AG20443 (cell line): ENCODE measurements at regions not wholly inside any gene's neighbourhood (a gene's known extent, or its start where the extent isn't known, plus 50 kb on each side); places are given as distances from the start of the nearest gene placed in this dataset.
"Not testable (repeated sequence)": the region's sequence is repeated elsewhere in the genome, so short reads cannot be mapped to it uniquely, and the experiment has no call there.

Source experiments
- DNase-seq: peaks from one replicate; pipeline ENCODE4 v3.0.0; 2012; ENCODE audit warnings: low spot score, mixed read lengths

- no peak for DNase-seq
Observed at GRCh38 chr7:119945822-119946221, 327.2 kb upstream of the KCND2 start.

- no peak for DNase-seq
Observed at GRCh38 chr7:119949053-119949452, 323.9 kb upstream of the KCND2 start.

DNA sequence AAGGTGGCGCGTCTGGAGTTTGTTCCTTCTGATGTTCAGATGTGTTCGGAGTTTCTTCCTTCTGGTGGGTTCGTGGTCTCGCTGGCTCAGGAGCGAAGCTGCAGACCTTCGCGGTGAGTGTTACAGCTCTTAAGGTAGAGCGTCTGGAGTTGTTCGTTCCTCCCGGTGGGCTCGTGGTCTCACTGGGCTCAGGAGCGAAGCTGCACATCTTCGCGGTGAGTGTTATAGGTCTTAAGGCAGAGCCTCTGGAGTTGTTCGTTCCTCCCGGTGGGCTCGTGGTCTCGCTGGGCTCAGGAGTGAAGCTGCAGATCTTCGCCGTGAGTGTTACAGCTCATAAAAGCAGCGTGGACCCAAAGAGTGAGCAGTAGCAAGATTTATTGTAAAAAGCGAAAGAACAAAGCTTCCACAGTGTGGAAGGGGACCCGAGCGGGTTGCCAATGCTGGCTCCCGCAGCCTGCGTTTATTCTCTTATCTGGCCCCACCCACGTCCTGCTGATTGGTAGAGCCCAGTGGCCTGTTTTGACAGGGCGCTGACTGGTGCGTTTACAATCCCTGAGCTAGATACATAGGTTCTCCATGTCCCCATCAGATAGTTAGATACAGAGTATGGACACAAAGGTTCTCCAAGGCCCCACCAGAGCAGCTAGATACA is 322.5 kb upstream of the KCND2 start:
- DNase-seq = not testable (repeated sequence)

- not testable (repeated sequence) for DNase-seq
Observed at GRCh38 chr7:119951614-119952013, 321.4 kb upstream of the KCND2 start.

DNA sequence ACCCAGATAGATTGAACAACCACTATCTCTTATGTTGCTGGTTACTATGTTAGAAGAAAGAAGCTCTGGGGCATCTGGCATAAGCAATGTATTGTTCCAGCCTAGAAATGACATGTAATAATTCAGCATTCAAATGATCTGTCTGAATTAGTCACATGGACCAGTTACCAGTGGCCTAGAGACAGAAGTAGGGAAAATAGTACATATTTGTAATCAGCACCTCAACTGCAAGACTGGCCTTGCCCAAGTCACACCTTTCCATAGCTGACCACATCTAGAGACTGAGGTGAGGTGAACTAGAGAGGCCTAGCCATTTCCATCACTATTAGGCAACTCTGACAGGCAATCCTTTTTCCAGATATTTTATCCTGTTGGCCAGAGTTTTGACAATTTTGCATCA is 315.6 kb upstream of the KCND2 start:
- DNase-seq = no peak

- DNase-seq = no peak
Observed at GRCh38 chr7:119959811-119960210, 313.2 kb upstream of the KCND2 start.

GRCh38 chr7:119963654-119964053 is 309.3 kb upstream of the KCND2 start:
- DNase-seq = no peak

GRCh38 chr7:119964065-119964464 is 308.9 kb upstream of the KCND2 start:
- no peak for DNase-seq

DNA sequence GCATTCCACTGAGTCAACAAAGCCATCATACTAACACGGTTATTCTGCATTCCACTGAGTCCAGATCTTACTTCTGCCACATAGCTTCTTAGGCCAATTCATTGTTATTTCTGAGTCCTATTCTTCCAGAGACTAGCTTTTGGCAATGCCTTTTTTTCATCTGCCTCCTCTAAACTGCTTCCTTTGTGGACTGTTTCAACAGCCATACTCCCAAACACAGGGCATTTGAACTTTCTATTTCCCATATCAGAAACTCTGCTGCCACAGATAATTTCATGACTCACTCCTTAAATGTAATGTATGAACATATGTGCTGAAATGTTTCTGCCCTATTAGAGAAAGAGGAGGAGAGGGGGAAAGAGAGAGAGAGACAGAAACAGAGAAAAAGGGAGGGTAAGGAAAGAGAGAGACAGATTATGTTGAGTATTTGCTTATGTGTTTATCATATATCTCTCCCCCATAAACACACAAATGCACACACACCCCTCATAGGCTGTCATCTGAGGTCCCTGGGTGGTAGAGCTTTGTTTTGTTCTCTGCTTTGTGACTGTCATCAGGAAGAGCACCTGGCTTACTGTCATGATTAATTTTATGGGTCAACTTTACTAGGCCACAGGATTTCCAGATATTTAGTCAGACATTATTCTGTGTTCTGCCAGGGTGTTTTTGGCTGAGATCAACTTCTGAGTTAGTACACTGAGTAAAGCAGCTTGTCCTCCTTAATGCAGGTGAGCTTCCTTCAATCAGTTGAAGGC is 308.0 kb upstream of the KCND2 start:
- peak; percentile 2 for DNase-seq

DNA sequence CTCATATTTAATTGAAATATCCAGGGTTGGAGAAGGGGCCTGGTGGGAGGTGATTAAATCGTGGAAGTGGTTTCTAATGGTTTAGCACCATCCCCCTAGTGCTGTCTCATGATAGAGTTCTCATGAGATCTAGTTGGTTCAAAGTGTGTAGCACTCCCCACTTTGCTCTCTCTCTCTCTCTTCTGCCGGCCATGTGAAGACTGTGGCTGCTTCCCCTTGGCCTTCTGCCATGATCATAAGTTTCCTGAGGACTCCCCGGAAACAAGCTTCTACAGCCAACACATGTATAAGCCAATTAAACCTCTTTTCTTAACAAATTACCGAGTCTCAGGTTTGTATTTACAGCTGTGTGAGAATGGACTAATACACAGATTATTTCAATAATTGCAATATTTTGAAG is 305.8 kb upstream of the KCND2 start:
- DNase-seq = no peak

DNA sequence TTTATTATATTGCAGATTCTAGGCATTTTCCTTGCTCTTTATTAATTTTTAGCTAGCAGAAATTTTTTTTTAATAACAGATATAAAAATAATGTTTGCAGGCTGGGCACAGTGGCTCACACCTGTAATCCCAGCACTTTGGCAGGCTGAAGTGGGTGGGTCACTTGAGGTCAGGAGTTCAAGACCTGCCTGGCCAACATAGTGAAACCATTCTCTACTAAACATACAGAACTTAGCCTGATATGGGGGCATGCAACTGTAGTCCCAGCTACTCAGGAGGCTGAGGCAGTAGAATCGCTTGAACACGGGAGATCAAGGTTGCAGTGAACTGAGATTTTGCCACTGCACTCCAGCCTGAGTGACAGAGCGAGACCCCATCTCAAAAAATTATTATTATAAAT is 304.6 kb upstream of the KCND2 start:
- DNase-seq = not testable (repeated sequence)

- DNase-seq = no peak
Observed at GRCh38 chr7:119969054-119969453, 303.9 kb upstream of the KCND2 start.

DNA sequence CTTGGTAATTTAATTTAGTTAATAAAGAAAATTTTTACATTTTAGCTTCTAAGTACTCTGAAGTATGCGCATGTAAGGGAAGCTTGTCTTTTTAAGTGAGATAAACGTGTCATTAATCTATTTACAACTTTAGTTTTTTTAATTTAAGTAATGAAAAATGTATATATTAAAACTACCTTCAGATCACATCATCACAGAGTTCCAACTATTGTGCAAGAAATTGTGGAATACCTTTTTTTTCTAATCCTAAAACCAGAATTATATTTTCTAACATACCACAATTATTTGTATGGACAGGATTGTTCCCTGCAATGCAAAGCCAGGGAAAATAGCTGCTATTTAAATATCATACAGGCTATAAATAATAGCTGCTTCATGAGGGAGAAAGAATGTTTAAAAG is 303.2 kb upstream of the KCND2 start:
- no peak for DNase-seq

GRCh38 chr7:119974972-119975371 is 298.0 kb upstream of the KCND2 start:
- no peak for DNase-seq

DNA sequence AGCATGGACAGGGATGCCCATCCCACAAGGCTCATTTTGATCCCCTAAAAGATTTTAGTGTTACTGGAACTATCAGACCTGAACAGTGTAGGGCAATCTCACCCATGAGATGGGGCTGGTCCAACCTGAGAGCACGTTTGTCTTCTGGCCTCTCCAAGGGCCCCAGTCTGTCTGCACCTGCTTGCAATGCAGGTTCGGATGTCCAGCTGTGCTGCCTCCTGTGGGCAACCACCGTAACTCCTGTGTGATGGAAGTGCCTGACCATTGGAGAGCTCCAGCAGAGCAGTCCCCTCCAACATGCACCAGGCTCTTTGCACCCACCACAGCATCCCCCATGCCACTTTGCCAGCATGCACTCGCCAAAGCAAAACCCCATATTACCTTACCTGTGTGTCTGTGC is 290.1 kb upstream of the KCND2 start:
- DNase-seq = peak; percentile 1

DNA sequence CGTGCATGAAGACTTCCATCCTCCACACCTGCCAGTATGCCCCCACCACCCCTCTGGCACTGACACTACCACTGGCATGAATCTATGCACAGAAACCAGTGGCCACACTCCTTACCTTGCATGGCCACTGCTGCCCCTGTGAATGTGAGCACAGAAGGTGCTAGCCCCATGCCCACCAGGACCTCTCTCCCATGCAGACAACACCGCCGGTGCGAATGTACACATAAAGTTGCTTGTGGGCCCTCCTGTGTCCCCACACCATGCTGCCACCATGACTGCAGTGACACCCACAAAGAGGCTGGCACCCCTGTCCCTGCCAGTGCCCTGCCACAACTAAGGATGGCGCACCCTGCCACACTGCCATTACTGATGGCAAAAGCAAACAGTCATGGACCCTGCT is 289.5 kb upstream of the KCND2 start:
- DNase-seq = no peak

- no peak for DNase-seq
Observed at GRCh38 chr7:119984247-119984646, 288.7 kb upstream of the KCND2 start.

DNA sequence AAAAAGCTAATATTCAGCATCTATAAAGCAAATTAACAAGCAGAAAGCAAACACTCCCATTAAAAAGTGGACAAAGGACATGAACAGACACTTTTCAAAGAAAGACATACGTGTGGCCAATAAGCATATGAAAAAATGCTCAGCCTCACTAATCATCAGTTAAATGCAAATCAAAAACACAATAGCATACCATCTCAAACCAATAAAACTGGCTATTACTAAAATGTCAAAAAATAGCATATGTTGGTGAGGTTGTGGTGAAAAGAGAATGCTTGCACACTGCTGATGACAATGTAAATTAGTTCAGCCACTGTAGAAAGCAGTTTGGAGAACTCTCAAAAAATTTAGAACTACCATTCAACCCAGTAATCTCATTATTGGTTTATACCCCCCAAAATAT is 284.6 kb upstream of the KCND2 start:
- DNase-seq = no peak

- no peak for DNase-seq
Observed at GRCh38 chr7:119994928-119995327, 278.0 kb upstream of the KCND2 start.

- DNase-seq = no peak
Observed at GRCh38 chr7:119996634-119997033, 276.3 kb upstream of the KCND2 start.

GRCh38 chr7:119999738-120000475 is 273.1 kb upstream of the KCND2 start:
- DNase-seq = no peak

DNA sequence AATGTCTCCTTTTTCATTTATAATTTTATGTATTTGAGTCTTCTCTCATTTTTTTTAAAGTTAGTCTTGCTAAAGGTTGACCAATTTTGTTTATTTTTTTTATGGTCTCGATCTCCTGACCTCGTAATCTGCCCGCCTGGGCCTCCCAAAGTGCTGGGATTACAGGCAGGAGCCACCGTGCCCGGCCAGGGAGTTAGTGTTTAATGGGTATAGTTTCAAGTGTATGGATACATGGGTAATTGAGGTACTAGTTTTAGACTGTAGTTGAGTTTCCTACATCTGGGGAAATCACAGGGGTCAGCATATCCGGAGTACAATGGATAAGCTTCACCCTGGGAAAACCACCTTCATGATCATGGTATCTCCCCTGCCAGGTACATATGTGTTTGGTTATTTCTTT is 267.3 kb upstream of the KCND2 start:
- no peak for DNase-seq

- not testable (repeated sequence) for DNase-seq
Observed at GRCh38 chr7:120014301-120014700, 258.7 kb upstream of the KCND2 start.
